ENCODE measurements at regions not wholly inside any gene's neighbourhood (a gene's known extent, or its start where the extent isn't known, plus 50 kb on each side); places are given as distances from the start of the nearest gene placed in this dataset.
A peak's percentile ranks its signal among the peaks of the same experiment; 100 is the strongest.
"Not testable (repeated sequence)": the region's sequence is repeated elsewhere in the genome, so short reads cannot be mapped to it uniquely, and the experiment has no call there.

DNA sequence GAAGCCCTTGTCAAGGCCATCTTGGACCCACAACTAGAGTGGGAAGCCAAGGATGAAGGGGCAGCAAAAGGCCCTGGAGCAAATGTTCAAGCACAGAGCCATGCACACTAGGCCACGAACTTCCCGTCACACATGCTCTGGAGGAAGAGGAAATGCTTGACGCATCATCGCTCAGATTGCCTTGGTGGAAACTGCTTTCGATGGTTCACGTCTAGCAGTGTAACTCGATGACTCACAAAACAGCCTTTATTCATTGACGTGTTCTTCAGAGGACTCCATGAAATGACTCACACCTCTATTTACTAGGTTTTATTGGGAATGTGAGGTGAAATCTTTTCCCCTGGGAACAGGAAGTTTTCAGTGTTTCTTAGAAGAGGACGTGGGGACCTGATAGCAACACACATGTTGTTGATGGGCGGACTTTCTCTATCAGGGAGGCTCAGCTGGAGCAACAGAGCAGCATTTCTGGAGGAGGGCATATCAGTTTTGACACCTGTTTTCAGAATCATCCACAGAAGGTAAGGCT lies 79.8 kb upstream of the FLT1 start:
- peak in 1 of 2 donors; percentile 17 for DNase-seq (ENCODE audit: low read depth in 1 of 2, low spot score in 1 of 2)

DNA sequence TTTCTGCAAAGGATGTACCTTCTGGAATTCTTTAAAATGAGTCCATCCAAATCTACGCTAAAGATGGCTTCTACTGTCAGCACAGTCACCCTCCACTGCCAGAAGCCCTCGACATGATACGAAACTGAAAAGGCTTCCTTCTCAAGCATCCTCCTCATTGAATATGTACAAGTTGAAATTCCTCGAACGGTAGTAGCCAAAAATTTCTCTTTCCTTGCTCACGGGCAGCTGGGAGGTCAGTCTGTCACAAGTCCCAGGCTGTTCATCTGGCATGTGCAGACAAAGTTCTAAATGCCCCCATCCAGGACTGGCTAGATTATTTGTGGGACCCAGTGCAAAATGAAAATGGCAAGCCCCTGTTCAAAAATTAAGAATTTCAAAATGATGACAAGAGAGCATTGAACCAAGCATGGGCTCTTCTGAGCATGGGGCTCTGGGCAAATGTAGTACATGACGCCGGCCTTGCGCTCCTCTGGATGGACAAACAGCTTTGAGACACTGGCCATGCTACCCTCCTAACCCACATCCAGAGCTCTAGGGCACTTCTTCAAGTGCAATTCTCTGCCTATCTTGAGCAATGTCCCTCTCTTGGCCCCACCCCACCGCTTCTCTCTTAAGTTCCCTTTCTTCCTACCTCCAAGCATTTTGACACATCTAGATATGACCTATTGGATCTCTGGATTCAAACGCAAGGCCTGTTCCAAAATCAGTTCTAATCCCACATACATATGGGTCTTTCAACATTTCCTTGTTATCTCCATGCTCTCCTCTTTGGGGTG lies 78.9 kb upstream of the FLT1 start:
- no peak for DNase-seq (ENCODE audit: low read depth in 1 of 2, low spot score in 1 of 2)

DNA sequence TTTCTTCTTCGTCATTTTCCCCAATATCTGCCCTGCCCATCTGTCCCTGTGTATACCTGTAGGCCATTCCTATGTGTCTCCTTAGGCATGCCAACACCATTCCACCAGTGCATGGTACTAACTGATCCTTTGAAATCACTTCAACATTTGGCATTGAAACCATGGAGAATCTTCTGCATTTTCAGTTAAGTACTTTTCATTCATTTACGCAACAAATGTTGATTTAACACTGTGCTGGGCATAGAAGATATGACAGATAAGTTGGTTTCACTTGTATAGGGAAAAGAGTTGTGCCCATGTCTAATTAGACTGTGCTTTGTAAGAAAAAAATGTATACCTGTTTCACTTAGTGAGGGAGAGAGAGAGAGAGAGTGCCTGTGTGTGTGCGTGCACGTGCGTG lies 77.9 kb upstream of the FLT1 start:
- no peak for DNase-seq (ENCODE audit: low read depth in 1 of 2, low spot score in 1 of 2)

DNA sequence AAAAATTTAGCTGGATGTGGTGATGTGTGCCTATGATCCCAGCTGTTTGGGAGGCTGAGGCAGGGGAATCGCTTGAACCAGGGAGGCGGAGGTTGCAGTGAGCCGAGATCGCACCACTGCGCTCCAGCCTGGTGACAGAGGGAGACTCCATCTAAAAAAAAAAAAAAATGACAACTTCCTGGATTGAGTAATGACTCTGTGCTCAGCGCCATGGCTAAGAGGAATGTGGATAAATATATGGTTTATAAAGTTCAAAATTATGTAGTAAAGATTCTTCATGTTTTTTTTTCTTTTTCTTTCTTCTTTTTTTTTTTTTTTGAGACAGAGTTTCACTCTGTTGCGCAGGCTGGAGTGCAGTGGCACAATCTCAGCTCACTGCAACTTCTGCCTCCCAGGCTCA lies 75.4 kb upstream of the FLT1 start:
- not testable (repeated sequence) for DNase-seq (ENCODE audit: low read depth in 1 of 2, low spot score in 1 of 2)

DNA sequence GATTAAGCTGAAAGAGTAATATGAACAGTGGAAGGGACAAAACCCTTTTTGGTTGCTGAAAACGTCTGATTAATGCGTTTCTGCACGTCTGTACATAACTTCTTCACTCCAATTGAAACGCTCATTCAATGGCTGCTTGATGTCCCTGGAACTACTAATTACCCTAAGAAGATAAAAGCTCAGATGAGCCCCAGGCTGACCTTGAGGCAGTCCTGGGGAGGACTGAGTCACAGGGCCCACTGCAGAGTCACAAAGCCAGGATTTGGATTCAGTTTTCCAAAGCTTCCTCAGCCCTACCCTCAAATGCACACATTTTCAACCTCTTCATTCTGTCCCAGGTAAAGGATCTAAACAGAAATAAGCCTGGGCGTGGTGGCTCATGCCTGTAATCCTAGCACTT lies 75.0 kb upstream of the FLT1 start:
- no peak for DNase-seq (ENCODE audit: low read depth in 1 of 2, low spot score in 1 of 2)

DNA sequence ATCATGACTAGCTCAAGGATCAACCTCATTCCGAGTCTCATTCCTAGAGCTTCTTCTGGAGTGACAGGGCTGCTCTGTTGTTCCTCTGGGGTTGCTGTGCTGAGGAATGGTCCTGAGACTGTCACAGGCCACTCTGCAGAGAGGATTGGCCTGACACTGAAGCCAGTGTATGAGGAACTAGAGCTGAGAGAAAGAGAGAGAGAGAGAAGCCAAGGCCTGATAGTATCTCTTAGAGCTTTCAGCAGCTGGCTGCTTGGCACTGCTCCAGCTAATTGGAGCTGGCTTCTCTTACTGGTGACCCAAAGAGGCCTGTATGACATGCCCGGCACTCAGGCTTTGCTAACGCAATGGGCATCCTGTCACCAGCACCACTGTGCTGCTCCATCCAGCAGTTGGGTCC lies 73.4 kb upstream of the FLT1 start:
- DNase-seq (ENCODE audit: low read depth in 1 of 2, low spot score in 1 of 2): no peak

DNA sequence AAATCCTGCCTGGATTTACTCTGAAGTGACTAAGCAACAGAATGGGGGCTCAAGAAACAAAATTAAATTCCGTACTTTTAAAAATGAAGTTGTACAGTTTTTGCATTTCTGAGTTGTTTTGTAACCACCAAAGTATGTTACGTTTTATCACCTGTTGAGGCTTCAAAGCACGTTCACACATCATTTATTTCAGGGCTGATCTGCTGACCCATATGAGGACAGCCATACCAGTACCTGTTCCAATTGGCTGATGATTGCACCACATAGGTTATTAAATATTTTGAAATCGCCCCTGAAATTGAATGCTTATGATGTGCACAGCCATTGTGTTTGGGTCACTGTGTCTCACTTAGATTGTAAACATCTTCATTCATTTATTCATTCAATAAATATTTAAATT lies 72.0 kb upstream of the FLT1 start:
- no peak for DNase-seq (ENCODE audit: low read depth in 1 of 2, low spot score in 1 of 2)

DNA sequence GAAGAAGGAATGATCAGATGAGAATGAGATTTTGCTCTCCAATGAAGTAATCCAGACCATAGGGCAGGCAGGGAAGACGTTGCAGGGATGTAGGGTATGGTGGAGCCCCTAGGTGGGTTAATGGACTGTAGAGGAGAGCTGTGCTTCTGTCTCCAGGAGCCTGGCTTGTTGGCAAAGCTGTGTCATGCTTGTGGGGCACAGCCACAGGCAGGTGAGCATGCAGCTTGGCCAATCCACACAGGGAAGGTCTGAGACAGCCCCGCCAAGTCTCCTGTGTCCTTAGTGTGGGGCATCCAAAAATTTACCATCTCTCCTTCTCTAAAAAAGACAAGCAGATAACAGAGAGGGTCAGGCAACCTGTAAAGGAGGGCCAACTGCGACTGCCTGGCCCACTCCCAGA lies 71.4 kb upstream of the FLT1 start:
- DNase-seq (ENCODE audit: low read depth in 1 of 2, low spot score in 1 of 2): no peak

DNA sequence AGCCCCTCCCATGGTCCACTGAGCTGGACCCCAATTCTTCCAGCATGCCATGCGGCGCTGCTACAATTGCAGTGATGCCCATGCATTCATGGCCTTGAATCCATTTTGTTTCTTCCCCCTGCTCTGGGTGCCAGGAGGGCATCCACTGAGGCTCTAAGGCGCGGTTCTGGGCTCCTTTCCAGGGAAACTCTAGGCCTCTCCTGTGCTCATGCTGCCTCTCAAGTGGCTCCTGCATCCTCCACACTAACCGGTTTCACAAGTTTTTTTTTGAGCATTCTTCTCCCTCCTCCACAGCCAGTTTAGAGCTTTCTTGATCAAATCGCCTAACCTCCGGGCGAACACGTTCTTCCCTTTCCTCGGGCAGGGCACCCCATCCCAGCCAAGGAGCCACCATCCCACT lies 69.1 kb upstream of the FLT1 start:
- DNase-seq (ENCODE audit: low read depth in 1 of 2, low spot score in 1 of 2): no peak

DNA sequence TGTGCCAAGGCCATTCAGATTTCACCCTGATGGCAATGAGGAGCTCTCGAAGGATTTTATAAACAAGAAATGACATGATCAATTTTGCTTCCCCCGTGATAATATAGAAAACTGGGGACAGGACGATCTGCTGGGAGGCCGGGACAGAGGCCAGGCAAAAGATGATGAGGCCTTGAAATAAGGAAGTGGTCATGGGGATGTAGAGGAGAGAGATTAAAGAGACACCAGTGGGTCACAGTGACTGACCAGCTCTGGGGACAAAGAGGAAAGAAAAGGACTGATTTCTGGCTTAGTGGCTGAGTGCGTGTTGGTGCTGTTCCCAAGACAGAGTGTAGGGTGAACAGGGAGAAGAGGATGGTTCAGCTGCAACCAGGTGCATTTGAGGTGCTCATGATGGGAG lies 68.7 kb upstream of the FLT1 start:
- no peak for DNase-seq (ENCODE audit: low read depth in 1 of 2, low spot score in 1 of 2)

DNA sequence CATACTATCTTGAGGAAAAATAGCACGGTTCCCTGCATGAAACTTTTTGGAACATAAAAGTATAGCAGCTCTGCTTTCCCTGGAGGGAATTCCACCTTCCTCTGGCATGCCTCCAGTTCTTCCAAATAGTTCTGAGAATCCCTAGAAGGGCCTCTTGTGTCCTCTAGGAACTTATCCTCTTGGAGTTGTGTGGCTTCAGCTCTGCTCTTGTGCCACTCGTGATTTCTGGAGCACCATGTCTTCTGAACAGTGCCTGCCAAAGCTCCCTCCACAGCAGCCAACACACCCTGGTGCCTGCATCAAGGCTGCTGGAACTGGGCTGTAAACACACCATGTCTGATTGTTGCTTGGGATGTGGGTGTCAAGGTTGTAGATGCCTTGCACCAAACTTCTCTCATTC lies 65.7 kb upstream of the FLT1 start:
- no peak for DNase-seq (ENCODE audit: low read depth in 1 of 2, low spot score in 1 of 2)

DNA sequence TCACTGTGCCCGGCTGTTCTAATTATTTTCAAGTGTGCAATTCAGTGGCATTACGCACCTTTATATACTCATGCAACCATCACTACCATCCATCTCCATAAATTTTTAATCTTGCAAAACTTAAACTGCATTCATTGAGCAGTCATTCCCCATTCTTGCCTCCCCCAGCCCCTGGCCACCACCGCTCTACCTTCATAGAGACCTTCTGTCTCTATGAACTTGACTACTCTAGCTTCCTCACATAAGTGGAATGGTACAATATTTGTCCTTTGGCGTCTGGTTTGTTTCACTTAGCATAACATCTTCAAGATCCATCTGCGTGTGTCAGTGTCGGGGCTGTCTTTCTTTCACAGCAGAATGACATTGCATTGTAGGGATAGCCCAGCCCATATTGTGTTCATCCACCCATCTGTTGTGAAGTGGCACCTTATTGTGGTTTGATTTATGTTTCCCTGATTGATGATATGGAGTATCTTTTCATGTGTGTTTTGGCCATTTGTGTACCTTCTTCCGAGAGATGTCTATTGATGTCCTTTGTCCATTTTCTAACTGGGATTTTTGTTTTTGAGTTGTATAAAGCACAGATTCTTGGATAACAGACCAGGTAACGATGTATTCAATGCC lies 64.8 kb upstream of the FLT1 start:
- no peak for DNase-seq (ENCODE audit: low read depth in 1 of 2, low spot score in 1 of 2)

DNA sequence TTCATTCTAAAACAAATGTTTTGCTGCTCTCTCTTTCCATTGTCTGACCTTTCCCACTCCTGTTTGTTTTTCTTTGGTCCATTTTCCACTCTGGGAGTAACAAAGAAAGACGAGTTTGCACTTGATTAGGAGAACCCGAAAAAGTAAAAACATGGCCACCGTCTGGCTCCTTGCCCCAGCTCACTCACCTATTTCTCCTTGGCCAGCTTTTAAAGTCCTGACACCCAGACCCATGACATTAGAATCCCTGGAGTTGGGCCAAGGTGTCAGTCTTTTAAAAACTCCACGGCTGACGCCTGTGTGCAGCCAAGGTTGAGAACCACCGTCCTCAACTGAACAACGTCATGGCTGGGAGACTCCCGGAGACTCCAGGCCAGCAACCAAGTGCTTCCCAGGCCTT lies 63.6 kb upstream of the FLT1 start:
- no peak for DNase-seq (ENCODE audit: low read depth in 1 of 2, low spot score in 1 of 2)

DNA sequence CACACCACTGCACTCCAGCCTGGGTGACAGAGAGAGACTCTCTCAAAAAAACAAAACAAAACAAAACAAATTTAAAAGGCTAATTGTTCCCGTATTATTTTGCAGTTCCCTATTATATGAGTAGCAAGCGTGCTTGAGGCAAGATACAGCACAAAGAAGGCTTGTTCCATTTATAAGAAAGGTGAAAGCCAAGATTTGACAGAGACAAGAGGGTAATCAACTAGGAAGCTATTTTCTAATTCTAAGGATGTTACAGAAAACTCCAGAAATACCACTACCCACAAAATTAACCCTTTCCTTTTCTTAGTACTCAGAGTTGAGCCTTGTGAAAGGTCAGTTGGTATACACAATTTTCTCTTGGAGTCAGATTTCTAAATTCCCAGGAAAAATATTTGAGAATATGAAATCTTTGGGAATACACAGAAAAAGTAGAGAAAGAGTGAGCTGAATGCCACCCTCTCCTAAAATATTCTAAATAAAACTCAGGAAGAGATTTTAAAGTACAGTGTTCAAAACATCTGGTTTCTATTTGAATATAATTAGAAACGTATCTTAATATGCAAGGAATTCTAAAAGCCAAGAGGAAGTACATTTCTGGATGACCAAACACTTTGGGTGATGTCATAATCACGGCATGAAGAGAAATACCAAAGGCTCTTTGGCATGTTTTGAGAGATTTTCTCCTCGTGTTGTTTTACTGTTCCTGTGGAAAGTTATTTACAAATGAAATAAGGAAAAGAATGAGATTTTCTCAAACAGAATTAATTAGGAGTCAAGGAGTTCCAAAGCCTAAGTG lies 63.0 kb upstream of the FLT1 start:
- DNase-seq (ENCODE audit: low read depth in 1 of 2, low spot score in 1 of 2): no peak

DNA sequence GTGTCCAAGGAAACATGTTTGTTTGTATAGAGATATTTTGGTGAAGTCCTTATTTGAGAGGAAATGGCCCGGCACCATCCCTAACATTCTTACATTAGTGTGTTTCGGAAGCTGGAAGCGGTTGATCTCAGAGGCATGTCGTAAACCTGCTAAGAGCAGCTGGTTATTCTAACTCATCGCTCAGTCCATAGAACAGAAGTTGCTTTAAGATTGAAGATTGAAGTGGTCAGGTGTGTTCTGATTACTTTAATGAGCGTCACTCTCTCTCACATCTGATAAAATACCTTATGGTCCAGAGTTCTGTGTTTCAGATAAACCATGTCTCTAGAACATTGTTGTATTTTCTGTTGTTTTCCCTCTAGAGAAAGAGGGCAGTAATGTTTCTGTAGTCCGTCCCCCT lies 60.2 kb upstream of the FLT1 start:
- no peak for DNase-seq (ENCODE audit: low read depth in 1 of 2, low spot score in 1 of 2)

DNA sequence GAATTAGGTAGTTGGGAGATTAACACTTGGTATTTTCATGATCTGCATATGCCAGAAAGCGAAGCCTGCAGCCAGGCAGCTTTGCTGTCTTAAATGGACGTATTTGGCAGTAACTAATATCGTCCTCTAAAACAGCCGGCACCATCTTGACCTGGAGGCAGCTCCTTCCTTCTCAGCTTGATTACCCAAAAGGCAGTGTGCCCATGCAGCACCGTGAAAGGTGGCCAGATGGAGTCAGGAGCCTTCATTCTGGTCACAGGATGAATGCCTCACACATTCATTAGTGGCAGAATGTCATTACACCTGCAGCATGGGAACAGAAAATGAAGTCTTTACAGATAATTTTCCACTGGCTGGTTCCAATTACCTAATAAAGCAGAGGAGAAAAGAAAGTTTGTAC lies 59.0 kb upstream of the FLT1 start:
- no peak for DNase-seq (ENCODE audit: low read depth in 1 of 2, low spot score in 1 of 2)

DNA sequence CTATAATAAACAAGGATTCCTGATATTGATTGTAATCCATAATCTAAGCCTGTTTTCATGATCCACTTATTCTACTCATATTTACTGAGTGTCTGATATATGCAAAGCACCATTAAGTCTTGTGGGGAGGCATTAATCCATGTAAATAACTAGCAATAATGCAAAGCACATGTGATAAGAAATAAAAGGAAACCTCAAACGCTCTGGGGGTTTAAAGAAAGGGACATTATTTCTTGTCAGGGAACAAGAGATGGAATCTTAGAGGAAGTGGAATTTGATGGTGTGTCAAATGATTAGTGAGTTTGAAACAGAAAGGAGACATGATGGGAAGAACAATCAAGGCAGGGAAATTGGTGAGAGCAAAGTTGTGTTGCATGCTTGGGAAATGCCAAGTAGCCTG lies 57.4 kb upstream of the FLT1 start:
- DNase-seq (ENCODE audit: low read depth in 1 of 2, low spot score in 1 of 2): no peak

DNA sequence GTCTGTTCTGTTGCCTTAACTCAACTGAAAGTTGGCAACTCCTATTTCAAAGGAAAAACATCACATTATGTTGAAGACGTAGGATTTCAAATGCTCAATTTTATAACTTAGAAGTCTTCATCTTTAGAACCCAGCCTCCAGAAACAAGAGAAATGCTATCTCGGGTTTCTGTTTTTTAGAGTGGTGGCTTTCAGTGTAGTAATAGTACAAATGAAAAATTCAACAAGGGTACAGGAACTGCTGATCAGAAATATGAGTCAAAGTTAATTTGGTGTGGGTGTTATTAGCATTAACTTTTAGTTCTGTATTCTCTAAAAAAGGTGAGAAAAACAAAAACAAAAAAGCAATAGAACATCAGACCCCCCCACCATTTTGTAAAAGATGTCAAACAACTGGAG lies 56.6 kb upstream of the FLT1 start:
- DNase-seq (ENCODE audit: low read depth in 1 of 2, low spot score in 1 of 2): no peak

DNA sequence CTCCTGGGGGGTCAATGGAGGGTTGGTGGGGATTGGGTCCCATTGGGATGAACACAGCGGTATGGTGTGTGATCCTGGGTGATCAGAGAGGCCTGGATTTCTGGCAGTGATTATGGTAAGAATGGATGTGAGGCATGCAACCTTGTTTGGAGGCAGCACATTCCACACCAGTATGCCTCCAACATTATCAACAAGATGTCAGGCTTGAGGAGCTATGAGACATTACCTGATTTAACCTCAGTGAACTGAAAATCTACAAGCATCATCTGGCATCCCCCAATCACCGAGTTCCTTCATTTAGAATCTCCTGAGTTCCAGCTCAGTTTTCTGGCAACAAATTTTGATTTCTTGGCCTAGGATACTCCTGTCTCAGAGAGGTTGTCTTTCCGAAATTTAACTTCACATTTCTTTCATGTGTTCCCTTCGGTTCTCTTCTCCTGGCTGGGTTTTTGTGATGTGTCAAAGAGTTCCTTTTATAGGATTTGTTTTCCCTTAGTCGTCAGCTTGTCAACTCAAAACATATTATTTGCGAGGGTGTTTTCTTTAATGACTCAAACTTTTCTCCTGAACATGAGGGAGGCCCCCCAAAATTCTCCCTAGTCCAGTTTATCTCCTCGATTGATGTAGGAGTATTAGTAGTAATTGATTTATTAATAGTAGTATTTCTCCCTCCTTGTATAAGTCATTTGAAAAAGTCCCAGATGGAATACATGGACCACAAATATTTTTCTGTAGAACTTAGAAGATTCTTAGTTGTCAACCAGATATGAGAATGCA lies 56.0 kb upstream of the FLT1 start:
- no peak for DNase-seq (ENCODE audit: low read depth in 1 of 2, low spot score in 1 of 2)

DNA sequence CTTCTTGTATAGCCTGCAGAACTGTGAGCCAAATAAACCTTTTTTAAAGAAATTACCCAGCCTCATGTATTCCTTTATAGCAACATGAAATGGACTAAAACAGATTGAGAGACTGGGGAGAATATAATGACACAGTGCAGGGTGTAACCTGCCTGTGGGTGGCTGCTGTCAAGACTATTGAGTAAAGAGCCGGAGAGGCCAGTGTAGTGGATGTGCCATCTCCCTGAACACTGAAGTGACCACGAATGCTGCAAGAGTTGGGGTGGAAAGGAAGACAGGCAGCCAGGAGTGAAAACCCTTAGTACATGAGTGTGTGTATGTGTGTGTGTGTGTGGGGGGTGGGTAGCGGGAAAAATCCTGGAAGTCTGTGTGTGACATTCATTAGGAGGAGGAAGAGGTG lies 55.2 kb upstream of the FLT1 start:
- DNase-seq (ENCODE audit: low read depth in 1 of 2, low spot score in 1 of 2): no peak

DNA sequence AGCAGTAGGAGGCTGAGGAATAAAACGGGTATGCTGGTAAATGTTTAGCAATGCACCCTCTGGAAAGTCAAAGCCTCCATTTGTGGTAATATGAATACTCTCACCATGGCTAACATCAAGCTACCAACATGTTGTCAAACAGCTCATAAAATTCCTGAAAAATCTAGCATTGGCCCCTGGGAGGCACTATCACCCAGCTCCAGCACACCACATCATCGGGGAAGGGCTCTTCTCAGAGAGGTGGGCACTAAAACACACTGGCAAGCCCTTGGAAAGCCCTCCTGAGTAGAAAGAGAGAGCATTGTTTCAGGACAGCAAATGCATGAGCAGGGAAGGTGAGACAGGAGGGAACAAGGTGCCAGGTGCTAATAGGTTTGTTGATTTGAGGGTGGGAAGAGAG lies 53.9 kb upstream of the FLT1 start:
- DNase-seq (ENCODE audit: low read depth in 1 of 2, low spot score in 1 of 2): no peak
